ENCODE measurements at regions not wholly inside any gene's neighbourhood (a gene's known extent, or its start where the extent isn't known, plus 50 kb on each side); places are given as distances from the start of the nearest gene placed in this dataset.

GRCh38 chr3:151955356-151955755 lies 81.9 kb downstream of the SUCNR1 start:
- ATAC-seq (ENCODE audit: low read depth) (no peak), DNase-seq (no peak)
- Histone ChIP-seq H3K27ac (ENCODE audit: low read length in 2 of 2) (no peak overlapping the region), H3K4me2 (replicated peaks; ENCODE audit: low read depth, low read length, poor library complexity, severe bottlenecking) (no peak overlapping the region), H3K79me2 (ENCODE audit: control insufficient read depth, insufficient read depth, low read length) (no peaks in the 10 kb centered on the region), H3K4me1 (ENCODE audit: control insufficient read depth in 2 of 2, insufficient read depth in 2 of 2, low read length in 2 of 2) (no peaks in the 10 kb centered on the region), H3K9me3 (ENCODE audit: control extremely low read depth in 1 of 3, control insufficient read depth in 2 of 3, insufficient read depth in 1 of 3, low read length in 2 of 3) (no peaks in the 10 kb centered on the region), H4K20me1 (ENCODE audit: control insufficient read depth, insufficient read depth, low read length, poor library complexity, severe bottlenecking) (no peaks in the 10 kb centered on the region), H3K9ac (ENCODE audit: low read length) (no peak overlapping the region), H3K27me3 (replicated peaks in 1 of 4; ENCODE audit: control extremely low read depth in 1 of 4, control insufficient read depth in 3 of 4, insufficient read depth in 4 of 4, low read length in 3 of 4) (no peaks in the 10 kb centered on the region), H2AFZ (ENCODE audit: insufficient read depth, low read depth, low read length, poor library complexity, severe bottlenecking) (no peak overlapping the region), H3K4me3 (ENCODE audit: control extremely low read depth in 1 of 5, extremely low read depth in 1 of 5, insufficient read depth in 1 of 5, low read depth in 2 of 5, low read length in 4 of 5) (no peak overlapping the region), H3K36me3 (replicated peaks in 1 of 2; ENCODE audit: control extremely low read depth in 1 of 2, control insufficient read depth in 1 of 2, extremely low read depth in 1 of 2, insufficient read depth in 2 of 2, low read length in 1 of 2) (no peaks in the 10 kb centered on the region)
- ChIA-PET CTCF (no interaction called here), POLR2A (no interaction called here)
- H3K27me3 Mint-ChIP-seq = peaks cover 4% of the 10 kb centered on the region
- TF ChIP-seq EZH2 (IDR thresholded peaks at IDR 0.05; ENCODE audit: borderline replicate concordance, insufficient read depth, low read depth, low read length, poor library complexity, severe bottlenecking) = no peak
- TF ChIP-seq CTCF (IDR thresholded peaks at IDR 0.05) = no peak
- H3K4me1 Mint-ChIP-seq = no peaks in the 10 kb centered on the region
- H3K4me3 Mint-ChIP-seq = no peak overlapping the region
- no CpG with 5 or more reads among the region's 1 CpG for WGBS (ENCODE audit: insufficient coverage)
- H3K9me3 Mint-ChIP-seq (ENCODE audit: insufficient read depth) = no peaks in the 10 kb centered on the region
- no peak overlapping the region for H3K27ac Mint-ChIP-seq
- intact Hi-C loops (cut with micrococcal nuclease) = no loop called here

- H3K27me3 ChIP-seq (replicated peaks in 1 of 4; ENCODE audit: control extremely low read depth in 1 of 4, control insufficient read depth in 3 of 4, insufficient read depth in 4 of 4, low read length in 3 of 4) = no peaks in the 10 kb centered on the region
- no peaks in the 10 kb centered on the region for H3K9me3 Mint-ChIP-seq (ENCODE audit: insufficient read depth)
- H3K9ac ChIP-seq (ENCODE audit: low read length) = no peak overlapping the region
- TF ChIP-seq CTCF (IDR thresholded peaks at IDR 0.05) = no peak
- no peak for TF ChIP-seq EZH2 (IDR thresholded peaks at IDR 0.05; ENCODE audit: borderline replicate concordance, insufficient read depth, low read depth, low read length, poor library complexity, severe bottlenecking)
- H3K36me3 ChIP-seq (replicated peaks in 1 of 2; ENCODE audit: control extremely low read depth in 1 of 2, control insufficient read depth in 1 of 2, extremely low read depth in 1 of 2, insufficient read depth in 2 of 2, low read length in 1 of 2) = no peaks in the 10 kb centered on the region
- intact Hi-C loops (cut with micrococcal nuclease) = no loop called here
- H3K4me1 Mint-ChIP-seq = no peaks in the 10 kb centered on the region
- H2AFZ ChIP-seq (ENCODE audit: insufficient read depth, low read depth, low read length, poor library complexity, severe bottlenecking) = no peak overlapping the region
- ChIA-PET CTCF (no interaction called here), POLR2A (no interaction called here)
- H4K20me1 ChIP-seq (ENCODE audit: control insufficient read depth, insufficient read depth, low read length, poor library complexity, severe bottlenecking) = no peaks in the 10 kb centered on the region
- H3K4me3 Mint-ChIP-seq = no peak overlapping the region
- H3K79me2 ChIP-seq (ENCODE audit: control insufficient read depth, insufficient read depth, low read length) = no peaks in the 10 kb centered on the region
- H3K9me3 ChIP-seq (ENCODE audit: control extremely low read depth in 1 of 3, control insufficient read depth in 2 of 3, insufficient read depth in 1 of 3, low read length in 2 of 3) = no peaks in the 10 kb centered on the region
- H3K4me3 ChIP-seq (ENCODE audit: control extremely low read depth in 1 of 5, extremely low read depth in 1 of 5, insufficient read depth in 1 of 5, low read depth in 2 of 5, low read length in 4 of 5) = no peak overlapping the region
- H3K27ac Mint-ChIP-seq = no peak overlapping the region
- no CpG with 5 or more reads among the region's 4 CpGs for WGBS (ENCODE audit: insufficient coverage)
- no peak for DNase-seq
- H3K4me1 ChIP-seq (ENCODE audit: control insufficient read depth in 2 of 2, insufficient read depth in 2 of 2, low read length in 2 of 2) = no peaks in the 10 kb centered on the region
- H3K27ac ChIP-seq (ENCODE audit: low read length in 2 of 2) = no peak overlapping the region
- no peak for ATAC-seq (ENCODE audit: low read depth)
- H3K27me3 Mint-ChIP-seq = peaks cover 6% of the 10 kb centered on the region
- H3K4me2 ChIP-seq (replicated peaks; ENCODE audit: low read depth, low read length, poor library complexity, severe bottlenecking) = no peak overlapping the region
Observed at GRCh38 chr3:151960961-151961580, 87.6 kb downstream of the SUCNR1 start.

All from B cell (primary cell).